ENCODE measurements at regions not wholly inside any gene's neighbourhood (a gene's known extent, or its start where the extent isn't known, plus 50 kb on each side); places are given as distances from the start of the nearest gene placed in this dataset.

GRCh38 chr13:90757127-90757680, 590.3 kb upstream of the MIR17HG start:
- no peak for DNase-seq (ENCODE audit: low read depth in 4 of 4, low spot score in 3 of 4)

GRCh38 chr13:90760639-90761038, 586.8 kb upstream of the MIR17HG start:
- no peak for DNase-seq (ENCODE audit: low read depth in 4 of 4, low spot score in 3 of 4)

GRCh38 chr13:90763476-90764150, 583.9 kb upstream of the MIR17HG start:
- no peak for DNase-seq (ENCODE audit: low read depth in 4 of 4, low spot score in 3 of 4)

- DNase-seq (ENCODE audit: low read depth in 4 of 4, low spot score in 3 of 4): no peak
Observed at GRCh38 chr13:90766386-90766902, 581.0 kb upstream of the MIR17HG start.

GRCh38 chr13:90768116-90768515, 579.4 kb upstream of the MIR17HG start:
- no peak for DNase-seq (ENCODE audit: low read depth in 4 of 4, low spot score in 3 of 4)

- no peak for DNase-seq (ENCODE audit: low read depth in 4 of 4, low spot score in 3 of 4)
Observed at GRCh38 chr13:90769387-90769786, 578.1 kb upstream of the MIR17HG start.

GRCh38 chr13:90770334-90770733, 577.2 kb upstream of the MIR17HG start:
- DNase-seq (ENCODE audit: low read depth in 4 of 4, low spot score in 3 of 4): no peak

- no peak for DNase-seq (ENCODE audit: low read depth in 4 of 4, low spot score in 3 of 4)
Observed at GRCh38 chr13:90773681-90774080, 573.8 kb upstream of the MIR17HG start.

GRCh38 chr13:90776051-90776748, 571.3 kb upstream of the MIR17HG start:
- DNase-seq (ENCODE audit: low read depth in 4 of 4, low spot score in 3 of 4): no peak

GRCh38 chr13:90783273-90783672, 564.2 kb upstream of the MIR17HG start:
- no peak for DNase-seq (ENCODE audit: low read depth in 4 of 4, low spot score in 3 of 4)

GRCh38 chr13:90787007-90787406, 560.5 kb upstream of the MIR17HG start:
- DNase-seq (ENCODE audit: low read depth in 4 of 4, low spot score in 3 of 4): no peak

- no peak for DNase-seq (ENCODE audit: low read depth in 4 of 4, low spot score in 3 of 4)
Observed at GRCh38 chr13:90792335-90792734, 555.2 kb upstream of the MIR17HG start.

GRCh38 chr13:90793261-90793820, 554.1 kb upstream of the MIR17HG start:
- DNase-seq (ENCODE audit: low read depth in 4 of 4, low spot score in 3 of 4): no peak

GRCh38 chr13:90796474-90796873, 551.0 kb upstream of the MIR17HG start:
- no peak for DNase-seq (ENCODE audit: low read depth in 4 of 4, low spot score in 3 of 4)

GRCh38 chr13:90797335-90797734, 550.2 kb upstream of the MIR17HG start:
- DNase-seq (ENCODE audit: low read depth in 4 of 4, low spot score in 3 of 4): no peak

- no peak for DNase-seq (ENCODE audit: low read depth in 4 of 4, low spot score in 3 of 4)
Observed at GRCh38 chr13:90798381-90798780, 549.1 kb upstream of the MIR17HG start.

- DNase-seq (ENCODE audit: low read depth in 4 of 4, low spot score in 3 of 4): no peak
Observed at GRCh38 chr13:90800082-90800746, 547.3 kb upstream of the MIR17HG start.

- DNase-seq (ENCODE audit: low read depth in 4 of 4, low spot score in 3 of 4): no peak
Observed at GRCh38 chr13:90801621-90802020, 545.9 kb upstream of the MIR17HG start.

- DNase-seq (ENCODE audit: low read depth in 4 of 4, low spot score in 3 of 4): no peak
Observed at GRCh38 chr13:90803210-90803609, 544.3 kb upstream of the MIR17HG start.

GRCh38 chr13:90806016-90806615, 541.4 kb upstream of the MIR17HG start:
- no peak for DNase-seq (ENCODE audit: low read depth in 4 of 4, low spot score in 3 of 4)

GRCh38 chr13:90806892-90807291, 540.6 kb upstream of the MIR17HG start:
- no peak for DNase-seq (ENCODE audit: low read depth in 4 of 4, low spot score in 3 of 4)
